ENCODE measurements at regions not wholly inside any gene's neighbourhood (a gene's known extent, or its start where the extent isn't known, plus 50 kb on each side); places are given as distances from the start of the nearest gene placed in this dataset.
"Not testable (repeated sequence)": the region's sequence is repeated elsewhere in the genome, so short reads cannot be mapped to it uniquely, and the experiment has no call there.

GRCh38 chr18:1388468-1388867 is 483.8 kb downstream of the ADCYAP1 start:
- not testable (repeated sequence) for H3K27ac ChIP-seq (ENCODE audit: low read length); H3K4me3 ChIP-seq (ENCODE audit: low read length); H3K4me1 ChIP-seq (ENCODE audit: control insufficient read depth, low read depth, low read length); H3K27me3 ChIP-seq (ENCODE audit: control insufficient read depth, insufficient read depth, low read length); H3K9ac ChIP-seq (ENCODE audit: low read length); H3K9me3 ChIP-seq (ENCODE audit: control insufficient read depth, low read depth, low read length); H3K36me3 ChIP-seq (ENCODE audit: control insufficient read depth, low read depth, low read length)

DNA sequence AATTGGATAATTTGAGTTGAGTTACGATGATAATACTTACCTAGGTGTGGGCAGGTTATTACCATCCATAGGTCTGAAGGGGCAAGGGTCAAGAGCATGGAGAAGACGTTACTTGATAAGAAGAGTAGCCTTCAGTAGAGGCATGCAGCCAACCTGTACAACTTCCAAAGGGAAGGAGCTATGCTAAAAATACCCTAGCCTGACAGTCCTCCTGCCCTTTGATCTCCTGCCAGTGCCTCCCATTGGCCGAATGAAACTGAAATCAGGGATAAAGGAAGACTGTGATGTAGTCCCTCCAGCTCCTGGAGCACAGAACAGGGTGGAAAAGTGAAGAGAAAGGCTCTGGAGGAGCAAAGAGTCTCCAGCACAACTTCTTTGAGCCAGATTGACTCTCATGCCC is 487.4 kb downstream of the ADCYAP1 start:
- Histone ChIP-seq H3K27me3 (ENCODE audit: control insufficient read depth, insufficient read depth, low read length) (no peaks in the 10 kb centered on the region), H3K4me1 (ENCODE audit: control insufficient read depth, low read depth, low read length) (no peaks in the 10 kb centered on the region), H3K4me3 (ENCODE audit: low read length) (no peak overlapping the region), H3K27ac (ENCODE audit: low read length) (no peak overlapping the region), H3K9ac (ENCODE audit: low read length) (no peak overlapping the region), H3K9me3 (ENCODE audit: control insufficient read depth, low read depth, low read length) (no peaks in the 10 kb centered on the region), H3K36me3 (ENCODE audit: control insufficient read depth, low read depth, low read length) (no peaks in the 10 kb centered on the region)

DNA sequence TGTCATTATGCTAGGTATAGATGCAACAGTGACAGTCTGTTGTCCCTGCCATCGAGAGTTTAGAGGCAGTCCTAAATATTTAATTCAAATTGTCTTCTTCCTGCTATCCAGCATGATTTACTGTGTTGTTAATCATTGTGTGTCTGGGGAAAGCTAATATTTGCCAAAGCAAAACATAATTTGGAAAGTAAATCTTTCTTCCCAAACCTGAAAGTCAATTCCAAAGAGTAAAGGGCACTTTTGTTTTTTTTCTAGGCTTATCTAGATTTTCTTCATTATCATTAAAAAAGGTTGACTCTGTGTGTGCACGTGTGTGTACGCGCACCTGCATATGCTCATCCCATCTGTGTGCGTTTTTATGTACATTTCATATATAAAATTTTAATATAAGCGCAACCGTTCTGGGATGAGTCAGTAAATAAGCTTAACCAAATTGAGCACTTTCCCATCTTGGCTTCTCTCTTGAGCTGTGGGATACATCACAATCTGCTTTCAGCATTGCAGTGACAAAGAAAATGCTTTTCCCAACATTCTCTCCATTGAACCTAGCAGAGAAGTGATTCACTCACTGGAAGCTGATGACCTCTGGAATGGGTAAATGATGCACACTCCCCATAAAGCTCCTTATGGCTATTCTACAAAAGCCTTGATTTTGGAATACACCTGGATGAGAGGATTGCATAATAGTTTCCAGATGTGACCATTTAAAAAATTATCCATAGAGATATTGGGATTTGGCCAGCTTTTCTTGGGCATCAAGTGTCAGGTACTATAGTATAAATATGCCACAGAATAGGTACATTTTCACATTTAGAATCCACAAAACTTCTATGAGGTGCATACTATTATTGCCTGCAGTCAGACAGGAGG is 488.4 kb downstream of the ADCYAP1 start:
- Histone ChIP-seq H3K27ac (ENCODE audit: low read length) (no peak overlapping the region), H3K4me3 (ENCODE audit: low read length) (no peak overlapping the region), H3K36me3 (ENCODE audit: control insufficient read depth, low read depth, low read length) (no peaks in the 10 kb centered on the region), H3K4me1 (ENCODE audit: control insufficient read depth, low read depth, low read length) (no peaks in the 10 kb centered on the region), H3K27me3 (ENCODE audit: control insufficient read depth, insufficient read depth, low read length) (no peaks in the 10 kb centered on the region), H3K9ac (ENCODE audit: low read length) (no peak overlapping the region), H3K9me3 (ENCODE audit: control insufficient read depth, low read depth, low read length) (no peaks in the 10 kb centered on the region)

- Histone ChIP-seq H3K27ac (ENCODE audit: low read length) (no peak overlapping the region), H3K4me3 (ENCODE audit: low read length) (no peak overlapping the region), H3K9ac (ENCODE audit: low read length) (no peak overlapping the region), H3K4me1 (ENCODE audit: control insufficient read depth, low read depth, low read length) (no peaks in the 10 kb centered on the region), H3K36me3 (ENCODE audit: control insufficient read depth, low read depth, low read length) (no peaks in the 10 kb centered on the region), H3K27me3 (ENCODE audit: control insufficient read depth, insufficient read depth, low read length) (no peaks in the 10 kb centered on the region), H3K9me3 (ENCODE audit: control insufficient read depth, low read depth, low read length) (no peaks in the 10 kb centered on the region)
These were observed 489.3 kb downstream of the ADCYAP1 start for GRCh38 chr18:1393929-1394328.

GRCh38 chr18:1394426-1394825 is 489.8 kb downstream of the ADCYAP1 start:
- Histone ChIP-seq H3K4me1 (ENCODE audit: control insufficient read depth, low read depth, low read length) (no peaks in the 10 kb centered on the region), H3K4me3 (ENCODE audit: low read length) (no peak overlapping the region), H3K27me3 (ENCODE audit: control insufficient read depth, insufficient read depth, low read length) (no peaks in the 10 kb centered on the region), H3K9ac (ENCODE audit: low read length) (no peak overlapping the region), H3K9me3 (ENCODE audit: control insufficient read depth, low read depth, low read length) (no peaks in the 10 kb centered on the region), H3K27ac (ENCODE audit: low read length) (no peak overlapping the region), H3K36me3 (ENCODE audit: control insufficient read depth, low read depth, low read length) (no peaks in the 10 kb centered on the region)

- Histone ChIP-seq H3K36me3 (ENCODE audit: control insufficient read depth, low read depth, low read length) (no peaks in the 10 kb centered on the region), H3K27me3 (ENCODE audit: control insufficient read depth, insufficient read depth, low read length) (no peaks in the 10 kb centered on the region), H3K4me3 (ENCODE audit: low read length) (no peak overlapping the region), H3K9me3 (ENCODE audit: control insufficient read depth, low read depth, low read length) (no peaks in the 10 kb centered on the region), H3K27ac (ENCODE audit: low read length) (no peak overlapping the region), H3K9ac (ENCODE audit: low read length) (no peak overlapping the region), H3K4me1 (ENCODE audit: control insufficient read depth, low read depth, low read length) (no peaks in the 10 kb centered on the region)
These were observed 490.3 kb downstream of the ADCYAP1 start for GRCh38 chr18:1394966-1395365.

DNA sequence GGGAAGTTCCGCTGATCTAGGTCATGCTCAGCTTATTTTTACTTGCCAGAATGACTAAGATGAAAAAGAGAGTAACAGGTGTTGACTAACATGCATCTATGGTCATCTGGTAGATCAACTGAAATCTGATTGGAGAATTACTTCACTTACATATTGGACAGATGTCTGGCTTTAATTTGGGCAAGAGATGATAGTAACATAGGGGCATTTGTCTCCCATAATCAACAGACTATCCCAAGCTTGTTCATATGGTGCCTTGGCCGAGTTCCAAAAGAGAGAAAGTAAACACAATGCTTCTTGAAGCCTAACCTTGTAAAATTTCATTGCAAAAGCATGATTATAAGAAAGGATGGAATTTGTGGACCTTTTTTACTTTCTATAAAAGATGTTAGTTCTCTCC is 503.7 kb downstream of the ADCYAP1 start:
- no peaks in the 10 kb centered on the region for H3K9me3 ChIP-seq (ENCODE audit: control insufficient read depth, low read depth, low read length)
- H3K27me3 ChIP-seq (ENCODE audit: control insufficient read depth, insufficient read depth, low read length), result no peaks in the 10 kb centered on the region
- no peaks in the 10 kb centered on the region for H3K4me1 ChIP-seq (ENCODE audit: control insufficient read depth, low read depth, low read length)
- H3K36me3 ChIP-seq (ENCODE audit: control insufficient read depth, low read depth, low read length), result no peaks in the 10 kb centered on the region
- H3K27ac ChIP-seq (ENCODE audit: low read length), result no peak overlapping the region
- no peak overlapping the region for H3K9ac ChIP-seq (ENCODE audit: low read length)
- H3K4me3 ChIP-seq (ENCODE audit: low read length), result no peak overlapping the region

- Histone ChIP-seq H3K27ac (ENCODE audit: low read length) (no peak overlapping the region), H3K9ac (ENCODE audit: low read length) (no peak overlapping the region)
These were observed 508.1 kb downstream of the ADCYAP1 start for GRCh38 chr18:1412655-1413322.

DNA sequence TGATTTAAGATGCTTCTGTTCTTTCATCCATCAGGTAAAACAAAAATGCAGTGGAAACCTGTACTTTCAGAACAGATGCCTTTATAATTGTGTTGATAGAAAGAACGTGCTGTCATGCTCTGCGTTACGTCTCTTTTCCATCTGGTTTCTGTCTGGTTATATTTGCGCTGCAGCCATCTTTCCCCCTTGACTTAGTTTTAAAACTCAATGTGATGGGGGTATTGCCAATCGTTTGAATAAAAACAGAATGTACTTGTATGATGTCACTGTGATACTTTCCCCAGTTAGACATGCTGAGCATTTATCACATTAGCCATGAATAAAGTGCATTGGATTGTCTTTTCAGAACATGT is 508.6 kb downstream of the ADCYAP1 start:
- Histone ChIP-seq H3K27me3 (ENCODE audit: control insufficient read depth, insufficient read depth, low read length) (no peaks in the 10 kb centered on the region), H3K4me1 (ENCODE audit: control insufficient read depth, low read depth, low read length) (no peaks in the 10 kb centered on the region), H3K4me3 (ENCODE audit: low read length) (no peak overlapping the region), H3K9ac (ENCODE audit: low read length) (no peak overlapping the region), H3K36me3 (ENCODE audit: control insufficient read depth, low read depth, low read length) (no peaks in the 10 kb centered on the region), H3K27ac (ENCODE audit: low read length) (no peak overlapping the region), H3K9me3 (ENCODE audit: control insufficient read depth, low read depth, low read length) (no peaks in the 10 kb centered on the region)

More at GRCh38 chr18:1412655-1413322, 508.1 kb downstream of the ADCYAP1 start:
- Histone ChIP-seq H3K4me1 (ENCODE audit: control insufficient read depth, low read depth, low read length) (no peaks in the 10 kb centered on the region), H3K9me3 (ENCODE audit: control insufficient read depth, low read depth, low read length) (no peaks in the 10 kb centered on the region), H3K27me3 (ENCODE audit: control insufficient read depth, insufficient read depth, low read length) (no peaks in the 10 kb centered on the region), H3K36me3 (ENCODE audit: control insufficient read depth, low read depth, low read length) (no peaks in the 10 kb centered on the region), H3K4me3 (ENCODE audit: low read length) (no peak overlapping the region)

DNA sequence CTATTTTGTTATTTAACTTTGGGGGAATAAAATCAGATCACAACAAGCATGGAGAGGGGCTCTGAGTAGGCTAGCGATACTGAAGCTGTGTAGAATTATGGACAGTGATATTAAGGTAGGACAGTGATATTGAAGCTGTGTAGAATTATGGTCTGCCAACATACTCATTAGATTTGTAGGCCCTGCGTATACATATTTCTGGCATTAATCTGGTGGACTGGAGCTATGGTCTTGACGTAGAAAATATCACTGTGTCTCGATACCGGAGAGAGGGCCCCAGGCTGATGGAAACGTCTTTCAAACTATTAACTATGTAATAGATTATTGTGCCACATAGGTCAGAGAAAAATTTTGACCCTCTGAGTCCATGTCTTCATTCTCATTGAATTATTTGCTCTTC is 511.4 kb downstream of the ADCYAP1 start:
- H3K4me3 ChIP-seq (ENCODE audit: low read length), result no peak overlapping the region
- no peaks in the 10 kb centered on the region for H3K4me1 ChIP-seq (ENCODE audit: control insufficient read depth, low read depth, low read length)
- H3K27me3 ChIP-seq (ENCODE audit: control insufficient read depth, insufficient read depth, low read length), result no peaks in the 10 kb centered on the region
- H3K9me3 ChIP-seq (ENCODE audit: control insufficient read depth, low read depth, low read length), result no peaks in the 10 kb centered on the region
- H3K9ac ChIP-seq (ENCODE audit: low read length), result no peak overlapping the region
- H3K27ac ChIP-seq (ENCODE audit: low read length), result no peak overlapping the region
- no peaks in the 10 kb centered on the region for H3K36me3 ChIP-seq (ENCODE audit: control insufficient read depth, low read depth, low read length)

- H3K36me3 ChIP-seq (ENCODE audit: control insufficient read depth, low read depth, low read length), result no peaks in the 10 kb centered on the region
- H3K27ac ChIP-seq (ENCODE audit: low read length), result no peak overlapping the region
- no peak overlapping the region for H3K9ac ChIP-seq (ENCODE audit: low read length)
- no peaks in the 10 kb centered on the region for H3K9me3 ChIP-seq (ENCODE audit: control insufficient read depth, low read depth, low read length)
- H3K4me1 ChIP-seq (ENCODE audit: control insufficient read depth, low read depth, low read length), result no peaks in the 10 kb centered on the region
- no peaks in the 10 kb centered on the region for H3K27me3 ChIP-seq (ENCODE audit: control insufficient read depth, insufficient read depth, low read length)
- no peak overlapping the region for H3K4me3 ChIP-seq (ENCODE audit: low read length)
These were observed 516.8 kb downstream of the ADCYAP1 start for GRCh38 chr18:1421502-1421901.

- no peaks in the 10 kb centered on the region for H3K36me3 ChIP-seq (ENCODE audit: control insufficient read depth, low read depth, low read length)
- H3K9ac ChIP-seq (ENCODE audit: low read length), result no peak overlapping the region
- H3K27me3 ChIP-seq (ENCODE audit: control insufficient read depth, insufficient read depth, low read length), result no peaks in the 10 kb centered on the region
- no peak overlapping the region for H3K4me3 ChIP-seq (ENCODE audit: low read length)
- no peaks in the 10 kb centered on the region for H3K9me3 ChIP-seq (ENCODE audit: control insufficient read depth, low read depth, low read length)
- H3K27ac ChIP-seq (ENCODE audit: low read length), result no peak overlapping the region
- no peaks in the 10 kb centered on the region for H3K4me1 ChIP-seq (ENCODE audit: control insufficient read depth, low read depth, low read length)
These were observed 518.0 kb downstream of the ADCYAP1 start for GRCh38 chr18:1422634-1423033.
